ENCODE measurements at regions not wholly inside any gene's neighbourhood (a gene's known extent, or its start where the extent isn't known, plus 50 kb on each side); places are given as distances from the start of the nearest gene placed in this dataset.

GRCh38 chr14:101255765-101256125 is 305.6 kb upstream of the DIO3 start:
- intact Hi-C loops (cut with DNase I, micrococcal nuclease), result no loop called here
- no peak overlapping the region for H3K4me3 ChIP-seq (ENCODE audit: low read length)
- DNase-seq, result no peak
- H3K27me3 ChIP-seq (ENCODE audit: control insufficient read depth in 1 of 2, insufficient read depth in 2 of 2, low read length in 2 of 2), result peaks cover 0 to 3% of the 10 kb centered on the region in 2 experiments
- peaks cover 0 to 9% of the 10 kb centered on the region in 2 experiments for H3K9me3 ChIP-seq (ENCODE audit: control insufficient read depth in 1 of 2, insufficient read depth in 1 of 2, low read length in 2 of 2)
- Mint-ChIP-seq H3K27me3 (peaks cover 42% of the 10 kb centered on the region), H3K9me3 (no peaks in the 10 kb centered on the region), H3K4me1 (ENCODE audit: low read depth) (no peaks in the 10 kb centered on the region), H3K4me3 (no peak overlapping the region), H3K27ac (no peak overlapping the region), H3K36me3 (ENCODE audit: low read depth) (no peaks in the 10 kb centered on the region)
- POLR2A ChIA-PET, result no interaction called here
- H3K36me3 ChIP-seq (ENCODE audit: insufficient read depth, low read length), result no peaks in the 10 kb centered on the region
- no peak overlapping the region for H3K27ac ChIP-seq (ENCODE audit: low read depth in 1 of 2, low read length in 2 of 2)
- CTCF ChIA-PET, result no interaction called here
- no peak for ATAC-seq (ENCODE audit: poor library complexity)
- TF ChIP-seq CTCF (IDR thresholded peaks at IDR 0.05), result no peak
- H3K4me1 ChIP-seq (ENCODE audit: insufficient read depth, low read length), result no peaks in the 10 kb centered on the region

- H3K27me3 ChIP-seq (ENCODE audit: control insufficient read depth in 1 of 2, insufficient read depth in 2 of 2, low read length in 2 of 2), result no peaks in the 10 kb centered on the region
- ATAC-seq (ENCODE audit: poor library complexity) (no peak), DNase-seq (no peak)
- no peaks in the 10 kb centered on the region for H3K4me1 Mint-ChIP-seq (ENCODE audit: low read depth)
- peaks cover 0 to 9% of the 10 kb centered on the region in 2 experiments for H3K9me3 ChIP-seq (ENCODE audit: control insufficient read depth in 1 of 2, insufficient read depth in 1 of 2, low read length in 2 of 2)
- no peaks in the 10 kb centered on the region for H3K9me3 Mint-ChIP-seq
- H3K27me3 Mint-ChIP-seq, result peaks cover 38% of the 10 kb centered on the region
- H3K27ac Mint-ChIP-seq, result no peak overlapping the region
- POLR2A ChIA-PET, result no interaction called here
- no peak overlapping the region for H3K4me3 ChIP-seq (ENCODE audit: low read length)
- H3K4me1 ChIP-seq (ENCODE audit: insufficient read depth, low read length), result no peaks in the 10 kb centered on the region
- no peak for TF ChIP-seq CTCF (IDR thresholded peaks at IDR 0.05)
- intact Hi-C loops (cut with DNase I, micrococcal nuclease), result no loop called here
- H3K36me3 Mint-ChIP-seq (ENCODE audit: low read depth), result no peaks in the 10 kb centered on the region
- CTCF ChIA-PET, result no interaction called here
- H3K36me3 ChIP-seq (ENCODE audit: insufficient read depth, low read length), result no peaks in the 10 kb centered on the region
- H3K4me3 Mint-ChIP-seq, result no peak overlapping the region
- H3K27ac ChIP-seq (ENCODE audit: low read depth in 1 of 2, low read length in 2 of 2), result no peak overlapping the region
Measured at GRCh38 chr14:101256266-101256665, 305.0 kb upstream of the DIO3 start.

GRCh38 chr14:101257551-101257950 is 303.7 kb upstream of the DIO3 start:
- Mint-ChIP-seq H3K9me3 (no peaks in the 10 kb centered on the region), H3K4me1 (ENCODE audit: low read depth) (no peaks in the 10 kb centered on the region), H3K36me3 (ENCODE audit: low read depth) (no peaks in the 10 kb centered on the region), H3K4me3 (no peak overlapping the region), H3K27ac (no peak overlapping the region), H3K27me3 (peaks cover 42% of the 10 kb centered on the region)
- peaks cover 0 to 5% of the 10 kb centered on the region in 2 experiments for H3K9me3 ChIP-seq (ENCODE audit: control insufficient read depth in 1 of 2, insufficient read depth in 1 of 2, low read length in 2 of 2)
- H3K36me3 ChIP-seq (ENCODE audit: insufficient read depth, low read length), result no peaks in the 10 kb centered on the region
- H3K27me3 ChIP-seq (ENCODE audit: control insufficient read depth in 1 of 2, insufficient read depth in 2 of 2, low read length in 2 of 2), result no peaks in the 10 kb centered on the region
- ChIA-PET CTCF (no interaction called here), POLR2A (no interaction called here)
- intact Hi-C loops (cut with DNase I, micrococcal nuclease), result no loop called here
- no peak for ATAC-seq (ENCODE audit: poor library complexity)
- H3K4me3 ChIP-seq (ENCODE audit: low read length), result no peak overlapping the region
- DNase-seq, result no peak
- H3K4me1 ChIP-seq (ENCODE audit: insufficient read depth, low read length), result no peaks in the 10 kb centered on the region
- no peak overlapping the region for H3K27ac ChIP-seq (ENCODE audit: low read depth in 1 of 2, low read length in 2 of 2)
- TF ChIP-seq CTCF (IDR thresholded peaks at IDR 0.05), result no peak

Measured in CD4-positive, alpha-beta T cell (primary cell).